Pancreas (tissue), 10 donors: ENCODE measurements at regions not wholly inside any gene's neighbourhood (a gene's known extent, or its start where the extent isn't known, plus 50 kb on each side); places are given as distances from the start of the nearest gene placed in this dataset.
"Not testable (repeated sequence)": the region's sequence is repeated elsewhere in the genome, so short reads cannot be mapped to it uniquely, and the experiment has no call there.

Source experiments
- ATAC-seq, 4 donors: fragments of 200-7000 bp; cut with Tn5 transposase; one replicate each; pipeline versions ENCODE4 v1.8.0 to v1.9.1; 2020; ENCODE audit warnings: mild to moderate bottlenecking in 4 of 4, moderate library complexity in 4 of 4
- DNase-seq, 6 donors: peaks; one replicate each; pipeline ENCODE4 v3.0.0-alpha.2; 2020
- FAIRE-seq: peaks from 2 replicates; lab custom pipeline; 2012; peaks lifted over from hg19 to GRCh38; lab: Jason Lieb, UNC
- H3K27ac ChIP-seq, 4 donors: fragments of 200-600 bp; sonication (generic); 1 replicate in 3 of 4; 2 replicates in 1 of 4; pipeline versions ENCODE4 v1.5.0 to v1.8.0; 2020
- H3K27me3 ChIP-seq, 4 donors: fragments of 200-600 bp; one replicate each; pipeline ENCODE4 v1.8.0; 2021
- H3K36me3 ChIP-seq, 3 donors: fragments of 200-600 bp; sonication (generic) in 1 of 3; one replicate each; pipeline versions ENCODE4 v1.5.0 to v1.8.0; 2020 to 2021
- H3K4me1 ChIP-seq, 3 donors: fragments of 200-600 bp; one replicate each; pipeline ENCODE4 v1.8.0; 2021
- H3K4me3 ChIP-seq, 4 donors: fragments of 200-600 bp; sonication (generic) in 2 of 4; one replicate each; pipeline versions ENCODE4 v1.5.0 to v1.8.0; 2020 to 2021
- H3K9me3 ChIP-seq, 4 donors: fragments of 200-600 bp; one replicate each; pipeline ENCODE4 v1.8.0; 2021
- CTCF ChIP-seq, 4 donors: fragments of 200-600 bp; sonication (generic) in 3 of 4; IDR thresholded peaks; one replicate each; pipeline versions ENCODE4 v1.5.0 to v1.8.0; 2021; ENCODE audit warnings: antibody characterized with exemption in 4 of 4
- WGBS, 2 donors: extraction: QIAGEN DNeasy Blood & Tissue Kit; methylation state at CpG; one replicate each; pipeline ENCODE4 v1.1.7; 2013; 5-methylcytosine and 5-hydroxymethylcytosine counted together
- intact Hi-C, 3 donors: fragments of 100-400 bp; cut with DNase I; formaldehyde crosslinking; loops; one replicate each; pipeline versions ENCODE4 v1.11.1 to v1.14.2; 2022
- donor health status: healthy with polysubstance abuse.
- donor health status: DM: no; HTN: no; CAD: no; lungs with moderate emphysema.
- donor health status: DM: no; HTN: no; CAD: no.
- donor health status: control.
- donor health status: control.
- donor health status: Bipolar disorder and iron deficiency.
- donor health status: DM: yes; HTN: yes; CAD: no.
- donor health status: DM: no; HTN: no; CAD: no.
- donor health status: DM: no; HTN: no; CAD: no.
- donor health status: DM: yes; HTN: yes; CAD: no.

- no peaks in the 10 kb centered on the region for H3K36me3 ChIP-seq
- FAIRE-seq: no peak
- no peak for DNase-seq
- H3K27ac ChIP-seq: no peak overlapping the region
- no peak for ATAC-seq
- no peaks in the 10 kb centered on the region for H3K9me3 ChIP-seq
- no peak overlapping the region for H3K4me3 ChIP-seq
- no peaks in the 10 kb centered on the region for H3K27me3 ChIP-seq
- intact Hi-C loops: no loop called here
- no peaks in the 10 kb centered on the region for H3K4me1 ChIP-seq
- no peak for TF ChIP-seq CTCF (IDR thresholded peaks at IDR 0.05)
These were observed 512.8 kb upstream of the PCDH7 start for GRCh38 chr4:30207389-30207788.

- TF ChIP-seq CTCF (IDR thresholded peaks at IDR 0.05): no peak
- H3K9me3 ChIP-seq: no peaks in the 10 kb centered on the region
- DNase-seq (no peak), ATAC-seq (no peak), FAIRE-seq (no peak)
- intact Hi-C loops: no loop called here
- WGBS, 2 donors: 19 to 24% methylated on average over 2 of the region's 2 CpGs
- H3K27me3 ChIP-seq: no peaks in the 10 kb centered on the region
- no peak overlapping the region for H3K4me3 ChIP-seq
- no peaks in the 10 kb centered on the region for H3K4me1 ChIP-seq
- no peaks in the 10 kb centered on the region for H3K36me3 ChIP-seq
- no peak overlapping the region for H3K27ac ChIP-seq
These were observed 511.3 kb upstream of the PCDH7 start for GRCh38 chr4:30208731-30209435.

GRCh38 chr4:30215973-30216372, 504.2 kb upstream of the PCDH7 start:
- H3K27me3 ChIP-seq, intact Hi-C loops, H3K27ac ChIP-seq, ATAC-seq, DNase-seq, H3K9me3 ChIP-seq, FAIRE-seq, H3K4me1 ChIP-seq, H3K4me3 ChIP-seq, H3K36me3 ChIP-seq: not testable (repeated sequence)
- 89 to 94% methylated on average over 4 of the region's 4 CpGs for WGBS, 2 donors

- no peak for TF ChIP-seq CTCF (IDR thresholded peaks at IDR 0.05)
- H3K27ac ChIP-seq: no peak overlapping the region
- H3K4me3 ChIP-seq: no peak overlapping the region
- no peaks in the 10 kb centered on the region for H3K36me3 ChIP-seq
- DNase-seq (no peak), FAIRE-seq (no peak), ATAC-seq (no peak)
- no peaks in the 10 kb centered on the region for H3K9me3 ChIP-seq
- H3K4me1 ChIP-seq: no peaks in the 10 kb centered on the region
- intact Hi-C loops: no loop called here
- no peaks in the 10 kb centered on the region for H3K27me3 ChIP-seq
These were observed 475.0 kb upstream of the PCDH7 start for GRCh38 chr4:30245140-30245539.

GRCh38 chr4:30256116-30256832, 463.9 kb upstream of the PCDH7 start:
- no peak for ATAC-seq
- no peaks in the 10 kb centered on the region for H3K9me3 ChIP-seq
- no peaks in the 10 kb centered on the region for H3K4me1 ChIP-seq
- no peak overlapping the region for H3K4me3 ChIP-seq
- TF ChIP-seq CTCF (IDR thresholded peaks at IDR 0.05): no peak
- peak in 1 of 6 donors; percentile 12 for DNase-seq
- intact Hi-C loops: no loop called here
- H3K27ac ChIP-seq: no peak overlapping the region
- WGBS, 2 donors: 54 to 71% methylated on average over 3 of the region's 3 CpGs
- no peak for FAIRE-seq
- no peaks in the 10 kb centered on the region for H3K27me3 ChIP-seq
- no peaks in the 10 kb centered on the region for H3K36me3 ChIP-seq
